RWPE2 (cell line): ENCODE measurements at regions not wholly inside any gene's neighbourhood (a gene's known extent, or its start where the extent isn't known, plus 50 kb on each side); places are given as distances from the start of the nearest gene placed in this dataset.

Experiments
- ATAC-seq: fragments of 200-7000 bp; cut with Tn5 transposase; 3 replicates; pipeline ENCODE4 v1.9.1; 2021; ENCODE audit warnings: low read depth
- DNase-seq: peaks from one replicate; pipeline ENCODE4 v3.0.0-alpha.2; 2020; ENCODE audit warnings: low spot score
- H3K27ac ChIP-seq: fragments of 450-650 bp; 2 replicates; pipeline ENCODE4 v1.5.1; 2017; ENCODE audit warnings: mild to moderate bottlenecking; ENCODE audit not compliant: poor library complexity, severe bottlenecking
- H3K27me3 ChIP-seq: fragments of 250-450 bp; sonication (Bioruptor Pico); 2 replicates; pipeline ENCODE4 v1.5.1; 2021; ENCODE audit warnings: mild to moderate bottlenecking, moderate library complexity; ENCODE audit not compliant: insufficient read depth, poor library complexity, severe bottlenecking
- H3K36me3 ChIP-seq: fragments of 250-450 bp; sonication (Bioruptor Pico); 2 replicates; pipeline ENCODE4 v1.5.1; 2020; ENCODE audit warnings: low read depth, mild to moderate bottlenecking, moderate library complexity
- H3K4me1 ChIP-seq: fragments of 250-450 bp; sonication (Bioruptor Pico); 2 replicates; pipeline ENCODE4 v1.5.1; 2021; ENCODE audit warnings: mild to moderate bottlenecking, moderate library complexity; ENCODE audit not compliant: insufficient read depth, poor library complexity, severe bottlenecking
- H3K4me3 ChIP-seq: fragments of 250-450 bp; sonication (Bioruptor Pico); 2 replicates; pipeline ENCODE4 v1.5.1; 2021; ENCODE audit warnings: mild to moderate bottlenecking, moderate library complexity; ENCODE audit not compliant: severe bottlenecking
- H3K9me3 ChIP-seq: fragments of 250-450 bp; sonication (Bioruptor Pico); 2 replicates; pipeline ENCODE4 v1.5.1; 2021; ENCODE audit warnings: mild to moderate bottlenecking, moderate library complexity; ENCODE audit not compliant: severe bottlenecking
- CTCF ChIP-seq: fragments of 450-650 bp; IDR thresholded peaks from one replicate; pipeline ENCODE4 v1.5.1; 2017; ENCODE audit warnings: mild to moderate bottlenecking, moderate library complexity; ENCODE audit not compliant: poor library complexity, severe bottlenecking

- peaks cover 13% of the 10 kb centered on the region for H3K27me3 ChIP-seq
- H3K4me3 ChIP-seq: no peak overlapping the region
- no peak for ATAC-seq
- no peaks in the 10 kb centered on the region for H3K4me1 ChIP-seq
- H3K27ac ChIP-seq: no peak overlapping the region
- H3K36me3 ChIP-seq: no peaks in the 10 kb centered on the region
- no peak for TF ChIP-seq CTCF
- H3K9me3 ChIP-seq: peaks cover 7% of the 10 kb centered on the region
- no peak for DNase-seq
Observed at GRCh38 chrX:794311-794710, 163.7 kb downstream of the SHOX start.

- Histone ChIP-seq H3K4me1 (no peaks in the 10 kb centered on the region), H3K9me3 (peaks cover 5% of the 10 kb centered on the region), H3K27ac (no peak overlapping the region), H3K27me3 (peaks cover 13% of the 10 kb centered on the region), H3K4me3 (no peak overlapping the region), H3K36me3 (no peaks in the 10 kb centered on the region)
- ATAC-seq (no peak), DNase-seq (no peak)
- TF ChIP-seq CTCF: no peak
Observed at GRCh38 chrX:793216-793770, 162.7 kb downstream of the SHOX start.

GRCh38 chrX:791479-792034 lies 161.0 kb downstream of the SHOX start:
- Histone ChIP-seq H3K9me3 (peaks cover 5% of the 10 kb centered on the region), H3K4me3 (no peak overlapping the region), H3K4me1 (no peaks in the 10 kb centered on the region), H3K27ac (no peak overlapping the region), H3K27me3 (peaks cover 13% of the 10 kb centered on the region), H3K36me3 (no peaks in the 10 kb centered on the region)
- TF ChIP-seq CTCF: no peak
- no peak for ATAC-seq
- DNase-seq: no peak

GRCh38 chrX:790783-791360 lies 160.3 kb downstream of the SHOX start:
- H3K27ac ChIP-seq: no peak overlapping the region
- ATAC-seq: no peak
- TF ChIP-seq CTCF: no peak

GRCh38 chrX:790041-790506 lies 159.5 kb downstream of the SHOX start:
- Histone ChIP-seq H3K9me3 (peaks cover 5% of the 10 kb centered on the region), H3K27me3 (peaks cover 13% of the 10 kb centered on the region), H3K27ac (no peak overlapping the region)

More at GRCh38 chrX:790783-791360, 160.3 kb downstream of the SHOX start:
- Histone ChIP-seq H3K9me3 (peaks cover 5% of the 10 kb centered on the region), H3K27me3 (peaks cover 13% of the 10 kb centered on the region), H3K4me1 (no peaks in the 10 kb centered on the region), H3K4me3 (no peak overlapping the region), H3K36me3 (no peaks in the 10 kb centered on the region)
- no peak for DNase-seq

More at GRCh38 chrX:790041-790506, 159.5 kb downstream of the SHOX start:
- DNase-seq (no peak), ATAC-seq (no peak)
- H3K4me1 ChIP-seq: no peaks in the 10 kb centered on the region
- H3K4me3 ChIP-seq: no peak overlapping the region
- TF ChIP-seq CTCF: no peak
- H3K36me3 ChIP-seq: no peaks in the 10 kb centered on the region
